Astrocyte (in vitro differentiated cells and primary cell): ENCODE measurements at regions not wholly inside any gene's neighbourhood (a gene's known extent, or its start where the extent isn't known, plus 50 kb on each side); places are given as distances from the start of the nearest gene placed in this dataset.

Experiments
- DNase-seq: peaks from one replicate; pipeline ENCODE4 v3.0.0-alpha.2; 2010; ENCODE audit warnings: low read depth
- FAIRE-seq: peaks from 2 replicates; lab custom pipeline; 2011; peaks lifted over from hg19 to GRCh38; lab: Jason Lieb, UNC
- H2AFZ ChIP-seq: 2 replicates; pipeline ENCODE4 v1.6.0; 2012; ENCODE audit warnings: low read depth, low read length, inconsistent platforms
- H3K27ac ChIP-seq: 2 replicates; pipeline ENCODE4 v1.5.1; 2011; ENCODE audit warnings: low read depth, low read length, inconsistent platforms
- H3K27me3 ChIP-seq: 2 replicates; pipeline ENCODE4 v1.6.0; 2011; ENCODE audit warnings: low read length, inconsistent platforms; ENCODE audit not compliant: insufficient read depth
- H3K36me3 ChIP-seq: 2 replicates; pipeline ENCODE4 v1.5.1; 2011; ENCODE audit warnings: low read length, inconsistent platforms; ENCODE audit not compliant: insufficient read depth
- H3K4me1 ChIP-seq: 2 replicates; pipeline ENCODE4 v1.5.1; 2011; ENCODE audit warnings: low read length, inconsistent platforms; ENCODE audit not compliant: insufficient read depth
- H3K4me2 ChIP-seq: 2 replicates; pipeline ENCODE4 v1.6.0; 2012; ENCODE audit warnings: low read length, inconsistent platforms
- H3K4me3 ChIP-seq: 2 replicates; pipeline ENCODE4 v1.5.1; 2011; ENCODE audit warnings: low read depth, mild to moderate bottlenecking, low read length, inconsistent platforms; ENCODE audit not compliant: insufficient read depth
- H3K79me2 ChIP-seq: 2 replicates; pipeline ENCODE4 v1.6.0; 2012; ENCODE audit warnings: mild to moderate bottlenecking, low read length, inconsistent platforms; ENCODE audit not compliant: insufficient read depth
- H3K9ac ChIP-seq: 2 replicates; pipeline ENCODE4 v1.6.0; 2012; ENCODE audit warnings: mild to moderate bottlenecking, low read length, inconsistent platforms
- H3K9me3 ChIP-seq: 2 replicates; pipeline ENCODE4 v1.5.1; 2012; ENCODE audit warnings: low read depth, mild to moderate bottlenecking, low read length, inconsistent platforms; ENCODE audit not compliant: insufficient read depth
- H4K20me1 ChIP-seq: 2 replicates; pipeline ENCODE4 v1.6.0; 2012; ENCODE audit warnings: low read length, inconsistent platforms; ENCODE audit not compliant: insufficient read depth
- H3K27ac Mint-ChIP-seq: one replicate; pipeline ENCODE4 v1.8.0; 2021; ENCODE audit warnings: mild to moderate bottlenecking, mixed read lengths; ENCODE audit not compliant: unreplicated experiment
- H3K27me3 Mint-ChIP-seq: one replicate; pipeline ENCODE4 v1.8.0; 2021; ENCODE audit warnings: low read depth, mixed read lengths; ENCODE audit not compliant: unreplicated experiment
- H3K36me3 Mint-ChIP-seq: one replicate; pipeline ENCODE4 v1.8.0; 2021; ENCODE audit warnings: low read depth, mixed read lengths; ENCODE audit not compliant: unreplicated experiment
- H3K4me1 Mint-ChIP-seq: one replicate; pipeline ENCODE4 v1.8.0; 2021; ENCODE audit warnings: low read depth, mixed read lengths; ENCODE audit not compliant: unreplicated experiment
- H3K4me3 Mint-ChIP-seq: one replicate; pipeline ENCODE4 v1.8.0; 2021; ENCODE audit warnings: mild to moderate bottlenecking, moderate library complexity, mixed read lengths; ENCODE audit not compliant: unreplicated experiment
- H3K9me3 Mint-ChIP-seq: one replicate; pipeline ENCODE4 v1.8.0; 2021; ENCODE audit warnings: mild to moderate bottlenecking, mixed read lengths; ENCODE audit not compliant: unreplicated experiment
- EZH2 ChIP-seq: IDR thresholded peaks from 2 replicates; pipeline ENCODE4 v1.6.1; 2012; ENCODE audit warnings: mild to moderate bottlenecking, low read length, inconsistent platforms; ENCODE audit not compliant: insufficient read depth
- TF ChIP-seq, protein P1 (sequence below): IDR thresholded peaks from 2 replicates; pipeline ENCODE4 v1.5.1; 2011; ENCODE audit warnings: low read depth, mild to moderate bottlenecking, inconsistent platforms, low read length, moderate library complexity; ENCODE audit not compliant: insufficient read depth

DNA sequence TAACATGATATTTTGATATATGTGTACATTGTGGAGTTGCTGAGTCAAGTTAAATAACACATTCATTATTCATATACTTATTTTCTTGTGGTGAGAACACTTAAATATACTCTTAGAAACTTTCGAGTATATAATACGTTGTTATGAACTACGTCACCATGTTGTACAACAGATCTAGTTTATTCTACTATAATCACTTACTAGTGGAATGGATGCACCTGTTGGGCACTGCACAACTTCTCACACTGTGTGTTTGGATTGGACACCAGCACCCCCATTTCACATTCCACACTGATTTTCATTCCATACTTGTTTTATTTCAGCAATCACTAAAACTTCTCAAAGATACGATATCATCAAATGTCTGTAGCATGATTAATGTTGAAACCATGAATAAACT lies 407.3 kb downstream of the RPS24 start:
- H3K27ac Mint-ChIP-seq, result no peak overlapping the region
- Histone ChIP-seq H4K20me1 (no peaks in the 10 kb centered on the region), H3K79me2 (no peaks in the 10 kb centered on the region), H3K27me3 (peaks cover 19% of the 10 kb centered on the region), H3K4me2 (no peak overlapping the region), H3K4me3 (no peak overlapping the region), H2AFZ (no peak overlapping the region), H3K9me3 (no peaks in the 10 kb centered on the region), H3K27ac (no peak overlapping the region), H3K9ac (no peak overlapping the region), H3K36me3 (no peaks in the 10 kb centered on the region), H3K4me1 (no peaks in the 10 kb centered on the region)
- H3K27me3 Mint-ChIP-seq, result peaks cover 47% of the 10 kb centered on the region
- no peak for DNase-seq
- H3K4me3 Mint-ChIP-seq, result no peak overlapping the region
- peaks cover 5% of the 10 kb centered on the region for H3K9me3 Mint-ChIP-seq
- no peaks in the 10 kb centered on the region for H3K36me3 Mint-ChIP-seq
- TF ChIP-seq EZH2, result no peak
- TF ChIP-seq, protein P1, sequence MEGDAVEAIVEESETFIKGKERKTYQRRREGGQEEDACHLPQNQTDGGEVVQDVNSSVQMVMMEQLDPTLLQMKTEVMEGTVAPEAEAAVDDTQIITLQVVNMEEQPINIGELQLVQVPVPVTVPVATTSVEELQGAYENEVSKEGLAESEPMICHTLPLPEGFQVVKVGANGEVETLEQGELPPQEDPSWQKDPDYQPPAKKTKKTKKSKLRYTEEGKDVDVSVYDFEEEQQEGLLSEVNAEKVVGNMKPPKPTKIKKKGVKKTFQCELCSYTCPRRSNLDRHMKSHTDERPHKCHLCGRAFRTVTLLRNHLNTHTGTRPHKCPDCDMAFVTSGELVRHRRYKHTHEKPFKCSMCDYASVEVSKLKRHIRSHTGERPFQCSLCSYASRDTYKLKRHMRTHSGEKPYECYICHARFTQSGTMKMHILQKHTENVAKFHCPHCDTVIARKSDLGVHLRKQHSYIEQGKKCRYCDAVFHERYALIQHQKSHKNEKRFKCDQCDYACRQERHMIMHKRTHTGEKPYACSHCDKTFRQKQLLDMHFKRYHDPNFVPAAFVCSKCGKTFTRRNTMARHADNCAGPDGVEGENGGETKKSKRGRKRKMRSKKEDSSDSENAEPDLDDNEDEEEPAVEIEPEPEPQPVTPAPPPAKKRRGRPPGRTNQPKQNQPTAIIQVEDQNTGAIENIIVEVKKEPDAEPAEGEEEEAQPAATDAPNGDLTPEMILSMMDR, result no peak
- FAIRE-seq, result no peak
- H3K4me1 Mint-ChIP-seq, result no peaks in the 10 kb centered on the region

DNA sequence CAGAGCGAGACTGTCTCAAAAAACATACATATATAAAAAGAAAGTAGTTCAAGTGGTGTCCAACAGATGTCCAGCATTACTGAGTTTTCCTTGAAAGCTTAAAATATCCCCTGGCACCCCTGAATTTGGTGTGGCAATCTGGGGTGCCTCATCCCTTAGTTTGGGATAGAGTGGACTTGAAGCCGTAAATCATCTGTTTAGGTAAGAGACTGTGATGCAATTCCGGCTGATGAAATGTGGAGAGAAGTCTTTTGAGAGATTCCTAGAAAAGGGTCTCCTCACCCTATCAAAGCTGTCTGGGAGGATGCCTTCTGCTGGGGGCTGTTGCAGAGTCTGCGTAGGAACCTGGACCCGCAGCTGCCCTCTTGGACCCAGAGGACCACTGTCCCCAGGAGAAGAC lies 408.0 kb downstream of the RPS24 start:
- Histone ChIP-seq H3K79me2 (no peaks in the 10 kb centered on the region), H3K27ac (no peak overlapping the region), H3K9ac (no peak overlapping the region), H3K4me1 (peaks cover 5% of the 10 kb centered on the region), H4K20me1 (no peaks in the 10 kb centered on the region), H3K36me3 (no peaks in the 10 kb centered on the region), H3K4me3 (no peak overlapping the region), H3K9me3 (no peaks in the 10 kb centered on the region), H3K27me3 (peaks cover 13% of the 10 kb centered on the region), H2AFZ (no peak overlapping the region), H3K4me2 (no peak overlapping the region)
- H3K9me3 Mint-ChIP-seq, result peaks cover 3% of the 10 kb centered on the region
- peaks cover 44% of the 10 kb centered on the region for H3K27me3 Mint-ChIP-seq
- H3K4me1 Mint-ChIP-seq, result no peaks in the 10 kb centered on the region
- no peak overlapping the region for H3K4me3 Mint-ChIP-seq
- H3K27ac Mint-ChIP-seq, result no peak overlapping the region
- FAIRE-seq, result no peak
- TF ChIP-seq, protein P1, result no peak
- TF ChIP-seq EZH2, result no peak
- no peak for DNase-seq
- no peaks in the 10 kb centered on the region for H3K36me3 Mint-ChIP-seq

DNA sequence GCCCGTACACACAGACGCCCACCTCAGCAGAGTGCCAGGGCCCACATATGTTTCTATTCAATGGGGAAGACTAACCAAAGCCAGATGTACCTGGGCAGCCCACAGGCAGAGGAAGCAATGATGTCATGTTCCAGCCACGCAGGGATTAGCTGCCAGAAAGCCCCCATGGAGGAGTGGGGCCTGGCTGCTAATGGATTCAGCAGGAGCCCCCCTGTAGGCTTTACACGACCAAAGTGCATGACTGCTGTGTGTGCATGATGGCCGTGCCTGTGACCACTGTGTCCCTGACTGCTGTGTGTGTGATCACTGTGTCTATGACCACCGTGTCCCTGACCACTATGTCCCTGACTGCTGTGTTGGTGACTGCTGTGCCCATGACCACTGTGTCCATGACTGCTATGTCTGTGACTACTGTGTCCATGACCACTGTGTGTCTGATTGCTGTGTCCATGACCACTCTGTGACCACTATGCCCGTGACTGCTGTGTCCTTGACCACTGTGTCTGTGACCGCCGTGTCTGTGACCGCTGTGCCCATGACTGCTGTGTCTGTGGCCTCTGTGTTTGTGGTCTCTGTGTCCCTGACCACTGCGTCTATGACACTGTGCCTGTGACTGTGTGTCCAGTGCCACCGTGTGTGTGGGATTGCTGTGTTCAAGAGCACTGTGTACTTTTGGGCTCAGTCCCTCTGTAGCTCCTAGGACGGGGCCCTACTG lies 409.3 kb downstream of the RPS24 start:
- Histone ChIP-seq H3K36me3 (no peaks in the 10 kb centered on the region), H3K4me3 (no peak overlapping the region), H3K79me2 (no peaks in the 10 kb centered on the region), H3K4me1 (peaks cover 5% of the 10 kb centered on the region), H3K4me2 (no peak overlapping the region), H3K27ac (no peak overlapping the region), H4K20me1 (no peaks in the 10 kb centered on the region), H3K9me3 (no peaks in the 10 kb centered on the region), H2AFZ (no peak overlapping the region), H3K9ac (no peak overlapping the region), H3K27me3 (peaks cover 8% of the 10 kb centered on the region)
- Mint-ChIP-seq H3K27ac (no peak overlapping the region), H3K27me3 (peaks cover 46% of the 10 kb centered on the region), H3K4me3 (no peak overlapping the region), H3K36me3 (no peaks in the 10 kb centered on the region), H3K4me1 (no peaks in the 10 kb centered on the region), H3K9me3 (peaks cover under 1% of the 10 kb centered on the region)
- TF ChIP-seq, protein P1, result no peak
- no peak for TF ChIP-seq EZH2
- DNase-seq, result no peak
- FAIRE-seq, result no peak
